ENCODE measurements at regions not wholly inside any gene's neighbourhood (a gene's known extent, or its start where the extent isn't known, plus 50 kb on each side); places are given as distances from the start of the nearest gene placed in this dataset.
"Not testable (repeated sequence)": the region's sequence is repeated elsewhere in the genome, so short reads cannot be mapped to it uniquely, and the experiment has no call there.

DNA sequence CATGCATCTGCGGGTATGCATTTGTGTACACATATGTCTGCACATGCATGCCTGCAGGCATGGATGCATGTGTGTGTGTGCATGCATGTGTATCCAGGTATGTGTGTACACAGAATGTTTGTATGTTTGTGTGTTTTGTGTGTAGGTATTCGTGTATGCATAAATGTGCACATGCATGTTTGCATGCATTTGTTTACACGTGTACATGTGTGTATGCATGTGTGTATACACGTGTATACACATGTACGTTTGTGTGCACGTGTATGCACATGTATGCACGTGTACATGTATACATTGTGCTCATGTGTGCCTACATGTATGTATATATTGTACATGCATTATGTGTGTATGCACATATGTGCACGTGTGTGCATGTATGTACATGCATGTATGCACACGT, 171.4 kb upstream of the ZNF322 start:
- H3K4me1 Mint-ChIP-seq; H3K4me1 ChIP-seq (ENCODE audit: control insufficient read depth in 1 of 2, extremely low read depth in 1 of 2, insufficient read depth in 2 of 2, low read length in 2 of 2); H3K4me3 ChIP-seq (ENCODE audit: control insufficient read depth in 1 of 2, extremely low read depth in 1 of 2, low read length in 1 of 2); H3K36me3 Mint-ChIP-seq; H3K27me3 ChIP-seq (replicated peaks in 1 of 2; ENCODE audit: control insufficient read depth in 2 of 2, extremely low read depth in 1 of 2, insufficient read depth in 2 of 2, low read length in 1 of 2); POLR2A ChIA-PET; CTCF ChIA-PET; H3K27me3 Mint-ChIP-seq; H3K4me3 Mint-ChIP-seq; H3K27ac Mint-ChIP-seq; H3K36me3 ChIP-seq (ENCODE audit: control insufficient read depth in 2 of 2, extremely low read depth in 1 of 2, insufficient read depth in 1 of 2, low read length in 1 of 2); ATAC-seq (replicated peaks in 1 of 4); H3K27ac ChIP-seq (ENCODE audit: low read length); H3K9me3 ChIP-seq; DNase-seq; H3K9me3 Mint-ChIP-seq: not testable (repeated sequence)
- whole genome bisulfite sequencing (ENCODE audit: insufficient coverage) = 91% methylated on average over 8 of the region's 9 CpGs

DNA sequence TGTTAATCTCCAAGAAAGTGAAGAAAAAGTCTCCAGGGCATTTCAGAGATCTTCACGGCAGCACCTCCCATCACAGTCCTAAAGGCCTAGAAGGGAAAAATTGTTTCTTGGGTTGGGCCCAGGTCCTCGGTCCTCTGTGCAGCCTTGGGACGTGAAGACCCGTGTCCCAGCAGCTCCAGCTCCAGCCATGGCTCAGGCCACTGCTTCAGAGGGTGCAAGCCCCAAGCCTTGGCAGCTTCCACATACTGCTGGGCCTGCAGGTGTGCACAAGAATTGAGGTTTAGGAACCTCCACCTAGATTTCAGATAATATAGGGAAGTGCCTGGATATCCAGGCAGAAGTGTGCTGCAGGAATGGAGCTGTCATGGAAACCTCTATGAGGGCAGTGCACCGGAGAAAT, 176.2 kb upstream of the ZNF322 start:
- H3K4me1 ChIP-seq (ENCODE audit: control insufficient read depth in 1 of 2, extremely low read depth in 1 of 2, insufficient read depth in 2 of 2, low read length in 2 of 2); H3K27me3 ChIP-seq (replicated peaks in 1 of 2; ENCODE audit: control insufficient read depth in 2 of 2, extremely low read depth in 1 of 2, insufficient read depth in 2 of 2, low read length in 1 of 2); H3K4me3 ChIP-seq (ENCODE audit: control insufficient read depth in 1 of 2, extremely low read depth in 1 of 2, low read length in 1 of 2); H3K27ac Mint-ChIP-seq; H3K27me3 Mint-ChIP-seq; DNase-seq; H3K27ac ChIP-seq (ENCODE audit: low read length); H3K36me3 ChIP-seq (ENCODE audit: control insufficient read depth in 2 of 2, extremely low read depth in 1 of 2, insufficient read depth in 1 of 2, low read length in 1 of 2); H3K36me3 Mint-ChIP-seq; H3K4me3 Mint-ChIP-seq; H3K4me1 Mint-ChIP-seq; CTCF ChIA-PET; POLR2A ChIA-PET; H3K9me3 ChIP-seq; ATAC-seq (replicated peaks in 1 of 4); H3K9me3 Mint-ChIP-seq: not testable (repeated sequence)
- WGBS (ENCODE audit: insufficient coverage) = no CpG with 5 or more reads among the region's 5 CpGs

GRCh38 chr6:26836657-26837056, 177.1 kb upstream of the ZNF322 start:
- POLR2A ChIA-PET; ATAC-seq (replicated peaks in 1 of 4); H3K4me3 ChIP-seq (ENCODE audit: control insufficient read depth in 1 of 2, extremely low read depth in 1 of 2, low read length in 1 of 2); H3K4me1 ChIP-seq (ENCODE audit: control insufficient read depth in 1 of 2, extremely low read depth in 1 of 2, insufficient read depth in 2 of 2, low read length in 2 of 2); H3K36me3 Mint-ChIP-seq; H3K9me3 ChIP-seq; H3K27me3 ChIP-seq (replicated peaks in 1 of 2; ENCODE audit: control insufficient read depth in 2 of 2, extremely low read depth in 1 of 2, insufficient read depth in 2 of 2, low read length in 1 of 2); DNase-seq; H3K4me3 Mint-ChIP-seq; H3K27ac Mint-ChIP-seq; H3K27ac ChIP-seq (ENCODE audit: low read length); H3K36me3 ChIP-seq (ENCODE audit: control insufficient read depth in 2 of 2, extremely low read depth in 1 of 2, insufficient read depth in 1 of 2, low read length in 1 of 2); H3K4me1 Mint-ChIP-seq; H3K27me3 Mint-ChIP-seq; H3K9me3 Mint-ChIP-seq; CTCF ChIA-PET: not testable (repeated sequence)

GRCh38 chr6:26844823-26845222, 185.3 kb upstream of the ZNF322 start:
- CTCF ChIA-PET; H3K9me3 Mint-ChIP-seq; H3K4me1 ChIP-seq (ENCODE audit: control insufficient read depth in 1 of 2, extremely low read depth in 1 of 2, insufficient read depth in 2 of 2, low read length in 2 of 2); H3K27me3 ChIP-seq (replicated peaks in 1 of 2; ENCODE audit: control insufficient read depth in 2 of 2, extremely low read depth in 1 of 2, insufficient read depth in 2 of 2, low read length in 1 of 2); ATAC-seq (replicated peaks in 1 of 4); H3K4me3 ChIP-seq (ENCODE audit: control insufficient read depth in 1 of 2, extremely low read depth in 1 of 2, low read length in 1 of 2); DNase-seq; H3K9me3 ChIP-seq; H3K27ac Mint-ChIP-seq; H3K4me3 Mint-ChIP-seq; POLR2A ChIA-PET; H3K4me1 Mint-ChIP-seq; H3K27ac ChIP-seq (ENCODE audit: low read length); H3K27me3 Mint-ChIP-seq; H3K36me3 ChIP-seq (ENCODE audit: control insufficient read depth in 2 of 2, extremely low read depth in 1 of 2, insufficient read depth in 1 of 2, low read length in 1 of 2): not testable (repeated sequence)
- peaks cover 16% of the 10 kb centered on the region for H3K36me3 Mint-ChIP-seq
- WGBS (ENCODE audit: insufficient coverage) = no CpG with 5 or more reads among the region's 2 CpGs

DNA sequence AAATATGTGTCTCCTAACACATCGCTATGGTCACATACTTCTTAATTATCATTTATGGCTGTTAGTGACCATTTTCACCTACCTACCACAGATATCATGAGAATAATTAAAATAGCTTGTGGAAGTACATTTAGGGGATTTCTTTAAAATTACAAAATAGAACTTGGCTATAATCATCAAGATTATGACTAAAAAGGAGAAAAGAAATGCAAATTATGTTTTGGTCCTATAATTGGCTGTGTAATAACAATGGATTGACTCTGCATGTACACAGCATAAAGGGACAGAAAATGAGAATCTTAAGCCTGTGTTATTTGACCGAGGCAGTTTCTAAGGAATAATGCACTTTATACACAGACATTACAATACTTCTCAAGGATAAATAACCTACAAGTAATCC, 197.7 kb upstream of the ZNF322 start:
- H3K4me3 ChIP-seq (ENCODE audit: control insufficient read depth in 1 of 2, extremely low read depth in 1 of 2, low read length in 1 of 2); H3K27ac Mint-ChIP-seq; DNase-seq; H3K9me3 ChIP-seq; H3K4me1 ChIP-seq (ENCODE audit: control insufficient read depth in 1 of 2, extremely low read depth in 1 of 2, insufficient read depth in 2 of 2, low read length in 2 of 2); H3K27me3 ChIP-seq (replicated peaks in 1 of 2; ENCODE audit: control insufficient read depth in 2 of 2, extremely low read depth in 1 of 2, insufficient read depth in 2 of 2, low read length in 1 of 2); H3K4me3 Mint-ChIP-seq; H3K4me1 Mint-ChIP-seq; ATAC-seq (replicated peaks in 1 of 4); CTCF ChIA-PET; H3K27me3 Mint-ChIP-seq; H3K36me3 Mint-ChIP-seq; H3K9me3 Mint-ChIP-seq; H3K27ac ChIP-seq (ENCODE audit: low read length); POLR2A ChIA-PET; H3K36me3 ChIP-seq (ENCODE audit: control insufficient read depth in 2 of 2, extremely low read depth in 1 of 2, insufficient read depth in 1 of 2, low read length in 1 of 2): not testable (repeated sequence)
- WGBS (ENCODE audit: insufficient coverage) = no CpG with 5 or more reads among the region's 2 CpGs

DNA sequence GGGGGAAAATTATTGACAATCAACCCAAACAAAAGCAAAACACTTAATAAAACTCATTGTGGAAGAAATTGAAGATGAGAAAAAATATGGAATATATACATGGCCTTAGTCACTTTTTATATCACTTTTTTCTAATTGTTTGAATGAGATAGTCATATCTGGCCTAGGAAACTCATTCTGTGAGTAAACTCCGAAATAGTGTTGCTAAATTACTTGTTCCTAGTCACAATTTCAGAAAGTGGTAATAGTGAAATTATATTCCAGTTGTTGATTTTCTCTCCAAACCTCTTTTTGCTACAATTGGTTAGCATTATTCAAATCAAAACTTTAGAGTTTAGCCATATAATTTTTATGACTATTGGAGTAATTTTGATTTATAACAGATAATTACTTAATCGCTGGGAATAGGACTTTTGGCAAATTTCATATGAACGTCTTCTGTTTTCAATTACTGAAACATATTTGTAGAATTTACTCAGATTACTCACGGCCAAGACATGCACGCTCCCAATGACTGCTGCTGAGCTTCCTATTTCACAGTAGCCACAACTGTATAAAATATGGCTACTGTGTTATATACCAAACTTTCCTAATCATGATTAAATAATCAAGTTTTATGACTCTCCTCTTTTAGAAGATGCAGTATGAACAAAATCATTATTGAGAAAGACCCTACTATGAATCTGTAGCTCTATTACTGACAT, 199.7 kb upstream of the ZNF322 start:
- CTCF ChIA-PET; H3K36me3 Mint-ChIP-seq; ATAC-seq (replicated peaks in 1 of 4); H3K9me3 ChIP-seq; DNase-seq; H3K4me1 ChIP-seq (ENCODE audit: control insufficient read depth in 1 of 2, extremely low read depth in 1 of 2, insufficient read depth in 2 of 2, low read length in 2 of 2); POLR2A ChIA-PET; H3K27ac Mint-ChIP-seq; H3K27me3 Mint-ChIP-seq; H3K27ac ChIP-seq (ENCODE audit: low read length); H3K4me1 Mint-ChIP-seq; H3K4me3 Mint-ChIP-seq; H3K4me3 ChIP-seq (ENCODE audit: control insufficient read depth in 1 of 2, extremely low read depth in 1 of 2, low read length in 1 of 2); H3K36me3 ChIP-seq (ENCODE audit: control insufficient read depth in 2 of 2, extremely low read depth in 1 of 2, insufficient read depth in 1 of 2, low read length in 1 of 2); H3K9me3 Mint-ChIP-seq; H3K27me3 ChIP-seq (replicated peaks in 1 of 2; ENCODE audit: control insufficient read depth in 2 of 2, extremely low read depth in 1 of 2, insufficient read depth in 2 of 2, low read length in 1 of 2): not testable (repeated sequence)
- no CpG with 5 or more reads among the region's 5 CpGs for WGBS (ENCODE audit: insufficient coverage)

DNA sequence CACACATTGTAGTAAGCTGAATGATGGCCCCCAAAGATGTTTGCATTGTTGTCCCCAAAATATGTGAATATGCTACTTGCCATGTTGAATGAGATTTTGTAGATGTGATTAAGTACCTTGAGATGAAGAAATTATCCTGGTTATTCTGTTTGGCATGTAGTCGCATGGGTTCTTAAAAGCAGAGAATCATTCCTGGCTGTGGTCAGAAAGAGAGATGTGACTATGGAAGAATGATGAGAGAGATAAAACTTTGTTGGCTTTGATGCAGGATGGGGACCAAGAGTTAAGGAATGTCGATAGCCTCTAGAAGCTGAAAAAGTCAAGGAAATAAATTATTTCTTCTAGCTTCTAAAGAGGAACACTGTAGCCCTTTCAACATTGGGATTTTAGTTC, 200.2 kb upstream of the ZNF322 start:
- H3K27ac Mint-ChIP-seq; ATAC-seq (replicated peaks in 1 of 4); H3K27me3 Mint-ChIP-seq; H3K27ac ChIP-seq (ENCODE audit: low read length); H3K27me3 ChIP-seq (replicated peaks in 1 of 2; ENCODE audit: control insufficient read depth in 2 of 2, extremely low read depth in 1 of 2, insufficient read depth in 2 of 2, low read length in 1 of 2); H3K4me1 Mint-ChIP-seq; H3K4me3 ChIP-seq (ENCODE audit: control insufficient read depth in 1 of 2, extremely low read depth in 1 of 2, low read length in 1 of 2); DNase-seq; H3K9me3 ChIP-seq; H3K4me3 Mint-ChIP-seq; H3K9me3 Mint-ChIP-seq; CTCF ChIA-PET; H3K4me1 ChIP-seq (ENCODE audit: control insufficient read depth in 1 of 2, extremely low read depth in 1 of 2, insufficient read depth in 2 of 2, low read length in 2 of 2); POLR2A ChIA-PET; H3K36me3 ChIP-seq (ENCODE audit: control insufficient read depth in 2 of 2, extremely low read depth in 1 of 2, insufficient read depth in 1 of 2, low read length in 1 of 2); H3K36me3 Mint-ChIP-seq: not testable (repeated sequence)
- 100% methylated on average over 1 of the region's 2 CpGs for WGBS (ENCODE audit: insufficient coverage)

All from T-cell (primary cell).